GM23338 (cell line): ENCODE measurements at regions not wholly inside any gene's neighbourhood (a gene's known extent, or its start where the extent isn't known, plus 50 kb on each side); places are given as distances from the start of the nearest gene placed in this dataset.

Experiments used
- ATAC-seq: fragments of 200-7000 bp; cut with Tn5 transposase; 3 replicates; pipeline ENCODE4 v1.9.1; 2020
- DNase-seq: peaks from one replicate; pipeline ENCODE4 v3.0.0-alpha.2; 2015; ENCODE audit warnings: low spot score
- H2AFZ ChIP-seq: fragments of 200-600 bp; sonication (generic); 2 replicates; pipeline ENCODE4 v1.8.0; 2016; ENCODE audit warnings: antibody characterized with exemption, mild to moderate bottlenecking, moderate library complexity
- H3F3A ChIP-seq: fragments of 200-600 bp; sonication (generic); replicated peaks from 2 replicates; pipeline ENCODE4 v1.8.0; 2017; ENCODE audit warnings: antibody characterized with exemption, mixed run types, low read depth
- H3K27ac ChIP-seq: fragments of 200-600 bp; sonication (generic); 2 replicates; pipeline ENCODE4 v1.6.1; 2016; ENCODE audit warnings: low read depth
- H3K27me3 ChIP-seq: fragments of 200-600 bp; sonication (generic); 2 replicates; pipeline ENCODE4 v1.8.0; 2016; ENCODE audit warnings: mild to moderate bottlenecking, mixed run types, moderate library complexity; ENCODE audit not compliant: insufficient read depth
- H3K36me3 ChIP-seq: fragments of 200-600 bp; sonication (generic); 2 replicates; pipeline ENCODE4 v1.8.0; 2016; ENCODE audit warnings: mild to moderate bottlenecking; ENCODE audit not compliant: insufficient read depth
- H3K4me1 ChIP-seq: fragments of 200-600 bp; sonication (generic); 2 replicates; pipeline ENCODE4 v1.8.0; 2016; ENCODE audit warnings: mild to moderate bottlenecking, moderate library complexity; ENCODE audit not compliant: insufficient read depth
- H3K4me2 ChIP-seq: fragments of 200-600 bp; sonication (generic); 2 replicates; pipeline ENCODE4 v1.7.1; 2017; ENCODE audit warnings: mixed run types
- H3K4me3 ChIP-seq: fragments of 200-600 bp; sonication (generic); 2 replicates; pipeline ENCODE4 v1.6.1; 2016; ENCODE audit warnings: mixed run types
- H3K79me2 ChIP-seq: fragments of 200-600 bp; sonication (generic); replicated peaks from 2 replicates; pipeline ENCODE4 v1.8.0; 2017; ENCODE audit warnings: mild to moderate bottlenecking; ENCODE audit not compliant: insufficient read depth
- H3K9me2 ChIP-seq: fragments of 200-600 bp; sonication (generic); 2 replicates; pipeline ENCODE4 v1.8.0; 2017; ENCODE audit not compliant: insufficient read depth
- H4K20me1 ChIP-seq: fragments of 200-600 bp; sonication (generic); replicated peaks from 2 replicates; pipeline ENCODE4 v1.8.0; 2017; ENCODE audit warnings: mild to moderate bottlenecking; ENCODE audit not compliant: insufficient read depth
- H3K27ac Mint-ChIP-seq: 2 replicates; pipeline ENCODE4 v1.8.0; 2020; ENCODE audit warnings: inconsistent platforms, mild to moderate bottlenecking, moderate library complexity, mixed read lengths
- H3K27me3 Mint-ChIP-seq: 3 replicates; pipeline ENCODE4 v1.8.0; 2022; ENCODE audit warnings: low read depth, mild to moderate bottlenecking, moderate library complexity, mixed read lengths, inconsistent platforms; ENCODE audit not compliant: insufficient read depth, poor library complexity
- H3K36me3 Mint-ChIP-seq: 3 replicates; pipeline ENCODE4 v1.8.0; 2021; ENCODE audit warnings: low read depth, mild to moderate bottlenecking, inconsistent platforms, moderate library complexity, mixed read lengths
- H3K4me1 Mint-ChIP-seq: 3 replicates; pipeline ENCODE4 v1.8.0; 2020; ENCODE audit warnings: mild to moderate bottlenecking, inconsistent platforms, mixed read lengths
- H3K4me3 Mint-ChIP-seq: 3 replicates; pipeline ENCODE4 v1.8.0; 2021; ENCODE audit warnings: moderate library complexity, mild to moderate bottlenecking, inconsistent platforms, mixed read lengths
- H3K9me3 Mint-ChIP-seq: 3 replicates; pipeline ENCODE4 v1.8.0; 2020; ENCODE audit warnings: moderate library complexity, mild to moderate bottlenecking, inconsistent platforms, mixed read lengths
- CTCF ChIP-seq, 2 experiments: fragments of 200-600 bp in 1 of 2; sonication (generic) in 1 of 2; conservative IDR thresholded peaks; 2 replicates each; pipeline versions ENCODE4 v1.5.1 to v1.6.1; 2016 to 2017; ENCODE audit warnings: antibody characterized with exemption in 2 of 2, low read depth in 2 of 2, mild to moderate bottlenecking in 2 of 2, moderate library complexity in 1 of 2
- REST ChIP-seq: IDR thresholded peaks from one replicate; pipeline ENCODE4 v1.6.1; 2018; ENCODE audit warnings: antibody characterized with exemption; ENCODE audit not compliant: unreplicated experiment
- STAT1 ChIP-seq: IDR thresholded peaks from one replicate; pipeline ENCODE4 v1.6.1; 2016; ENCODE audit warnings: antibody characterized with exemption; ENCODE audit not compliant: unreplicated experiment
- ZNF462 ChIP-seq: fragments of 250-450 bp; sonication (Bioruptor Pico); IDR thresholded peaks from 2 replicates; pipeline ENCODE4 v1.5.0; 2020; ENCODE audit warnings: mild to moderate bottlenecking, moderate library complexity

- no peak for TF ChIP-seq ZNF462
These were observed 166.1 kb upstream of the OLIG3 start (continued) for GRCh38 chr6:137660296-137660731.

GRCh38 chr6:137661601-137662000 lies 167.4 kb upstream of the OLIG3 start:
- H3K4me3 Mint-ChIP-seq, result no peak overlapping the region
- TF ChIP-seq STAT1 (no peak), REST (no peak), CTCF (conservative IDR thresholded peaks at IDR 0.05; ENCODE audit: low read depth in 2 of 2) (peak; percentile 71 to 76)
- peaks cover 10% of the 10 kb centered on the region for H3K9me3 Mint-ChIP-seq
- H3K27ac Mint-ChIP-seq, result no peak overlapping the region
- H3K27ac ChIP-seq, result no peak overlapping the region
- no peaks in the 10 kb centered on the region for H3F3A ChIP-seq
- H3K4me3 ChIP-seq, result no peak overlapping the region
- H3K36me3 Mint-ChIP-seq, result peaks cover under 1% of the 10 kb centered on the region; the same call in 1 of the 3 replicates
- DNase-seq (peak; percentile 77), ATAC-seq (peak; percentile 70)
- H3K79me2 ChIP-seq, result no peaks in the 10 kb centered on the region
- 0 out of 2 replicates have a peak, but pooled peaks cover 8% of the 10 kb centered on the region for H3K9me2 ChIP-seq
- peaks cover 2% of the 10 kb centered on the region for H3K27me3 Mint-ChIP-seq
- H3K4me1 Mint-ChIP-seq, result no peaks in the 10 kb centered on the region
- H3K4me2 ChIP-seq, result no peak overlapping the region
- no peaks in the 10 kb centered on the region for H3K27me3 ChIP-seq
- no peak overlapping the region for H2AFZ ChIP-seq
- H4K20me1 ChIP-seq, result no peaks in the 10 kb centered on the region
- H3K36me3 ChIP-seq, result no peaks in the 10 kb centered on the region
- no peaks in the 10 kb centered on the region for H3K4me1 ChIP-seq
